PC-3 (cell line): ENCODE measurements at regions not wholly inside any gene's neighbourhood (a gene's known extent, or its start where the extent isn't known, plus 50 kb on each side); places are given as distances from the start of the nearest gene placed in this dataset.

Source experiments
- EZH2 ChIP-seq: fragments of 300-600 bp; sonication (generic); IDR thresholded peaks from one replicate; pipeline ENCODE4 v1.6.1; 2017; ENCODE audit warnings: antibody characterized with exemption, mild to moderate bottlenecking, low read length; ENCODE audit not compliant: unreplicated experiment
- EZH2phosphoT487 ChIP-seq: fragments of 300-600 bp; sonication (generic); IDR thresholded peaks from 2 replicates; pipeline ENCODE4 v1.6.1; 2018; ENCODE audit warnings: mild to moderate bottlenecking, antibody characterized with exemption, low read length, borderline replicate concordance
- TF ChIP-seq, protein P1 (sequence below): fragments of 300-600 bp; sonication (generic); conservative IDR thresholded peaks from 2 replicates; pipeline ENCODE4 v1.5.1; 2017; ENCODE audit warnings: antibody characterized with exemption, low read depth, mild to moderate bottlenecking, low read length

GRCh38 chr1:38719880-38720279 is 139.7 kb downstream of the RRAGC start:
- TF ChIP-seq, protein P1, sequence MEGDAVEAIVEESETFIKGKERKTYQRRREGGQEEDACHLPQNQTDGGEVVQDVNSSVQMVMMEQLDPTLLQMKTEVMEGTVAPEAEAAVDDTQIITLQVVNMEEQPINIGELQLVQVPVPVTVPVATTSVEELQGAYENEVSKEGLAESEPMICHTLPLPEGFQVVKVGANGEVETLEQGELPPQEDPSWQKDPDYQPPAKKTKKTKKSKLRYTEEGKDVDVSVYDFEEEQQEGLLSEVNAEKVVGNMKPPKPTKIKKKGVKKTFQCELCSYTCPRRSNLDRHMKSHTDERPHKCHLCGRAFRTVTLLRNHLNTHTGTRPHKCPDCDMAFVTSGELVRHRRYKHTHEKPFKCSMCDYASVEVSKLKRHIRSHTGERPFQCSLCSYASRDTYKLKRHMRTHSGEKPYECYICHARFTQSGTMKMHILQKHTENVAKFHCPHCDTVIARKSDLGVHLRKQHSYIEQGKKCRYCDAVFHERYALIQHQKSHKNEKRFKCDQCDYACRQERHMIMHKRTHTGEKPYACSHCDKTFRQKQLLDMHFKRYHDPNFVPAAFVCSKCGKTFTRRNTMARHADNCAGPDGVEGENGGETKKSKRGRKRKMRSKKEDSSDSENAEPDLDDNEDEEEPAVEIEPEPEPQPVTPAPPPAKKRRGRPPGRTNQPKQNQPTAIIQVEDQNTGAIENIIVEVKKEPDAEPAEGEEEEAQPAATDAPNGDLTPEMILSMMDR, result no peak
- TF ChIP-seq EZH2 (no peak), EZH2phosphoT487 (no peak)
